ENCODE measurements at regions not wholly inside any gene's neighbourhood (a gene's known extent, or its start where the extent isn't known, plus 50 kb on each side); places are given as distances from the start of the nearest gene placed in this dataset.
A peak's percentile ranks its signal among the peaks of the same experiment; 100 is the strongest.

DNA sequence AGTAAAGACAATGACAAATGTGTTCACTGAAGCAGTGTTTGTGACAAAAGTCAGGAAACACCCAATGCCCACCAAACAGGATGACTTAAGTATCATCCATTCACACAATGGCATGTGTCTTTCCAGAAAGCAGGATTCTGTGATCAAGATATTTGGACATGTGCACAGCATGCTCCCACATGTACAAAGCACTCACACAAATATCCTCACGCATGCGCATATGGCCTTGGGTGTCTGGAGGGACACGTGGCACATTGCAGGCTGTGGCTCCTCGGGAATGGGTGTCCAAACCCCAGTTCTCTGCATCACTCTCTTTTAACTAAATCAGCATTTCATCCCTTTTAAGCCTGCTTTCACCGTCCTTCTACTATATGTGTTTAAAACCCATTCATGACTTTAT is 130.5 kb downstream of the KLF13 start:
- Histone ChIP-seq H3K36me3 (ENCODE audit: low read depth) (no peaks in the 10 kb centered on the region), H3K4me3 (peak overlapping the region; percentile 34; the same call in 1 of the 2 replicates), H3K79me2 (ENCODE audit: insufficient read depth) (no peaks in the 10 kb centered on the region), H3K9me2 (ENCODE audit: insufficient read depth) (no peaks in the 10 kb centered on the region), H2AFZ (peak overlapping the region; percentile 53), H3K4me1 (ENCODE audit: insufficient read depth) (peaks cover 26% of the 10 kb centered on the region), H3K9ac (peak overlapping the region; percentile 72), H4K20me1 (ENCODE audit: insufficient read depth) (no peaks in the 10 kb centered on the region), H3K4me2 (ENCODE audit: unreplicated experiment) (peak overlapping the region; percentile 55), H3K27ac (peak overlapping the region; percentile 89), H3K27me3 (replicated peaks; ENCODE audit: insufficient read depth) (no peaks in the 10 kb centered on the region), H3F3A (ENCODE audit: insufficient read depth) (peaks cover 16% of the 10 kb centered on the region), H3K9me3 (ENCODE audit: low read depth) (no peaks in the 10 kb centered on the region)
- in situ Hi-C loops (cut with MboI), result no loop called here
- 2 to 4% methylated on average over 5 of the region's 5 CpGs for WGBS, 2 experiments (ENCODE audit: low coverage in 1 of 2, low lambda C conversion rate in 2 of 2, missing lambda C conversion rate in 2 of 2)
- peak; percentile 91 for DNase-seq
- TF ChIP-seq EZH2 (IDR thresholded peaks at IDR 0.05; ENCODE audit: insufficient read depth, poor library complexity, severe bottlenecking), result no peak
- no peak for TF ChIP-seq EZH2phosphoT487 (IDR thresholded peaks at IDR 0.05; ENCODE audit: insufficient read depth, low read depth)

GRCh38 chr15:31457631-31458526 is 131.2 kb downstream of the KLF13 start:
- TF ChIP-seq EZH2phosphoT487 (IDR thresholded peaks at IDR 0.05; ENCODE audit: insufficient read depth, low read depth), result no peak
- TF ChIP-seq EZH2 (IDR thresholded peaks at IDR 0.05; ENCODE audit: insufficient read depth, poor library complexity, severe bottlenecking), result no peak
- Histone ChIP-seq H2AFZ (peak overlapping the region; percentile 53), H3F3A (ENCODE audit: insufficient read depth) (peaks cover 16% of the 10 kb centered on the region), H3K4me1 (ENCODE audit: insufficient read depth) (peaks cover 26% of the 10 kb centered on the region), H3K36me3 (ENCODE audit: low read depth) (no peaks in the 10 kb centered on the region), H4K20me1 (ENCODE audit: insufficient read depth) (no peaks in the 10 kb centered on the region), H3K4me2 (ENCODE audit: unreplicated experiment) (peak overlapping the region; percentile 55), H3K4me3 (peak overlapping the region; percentile 34; the same call in 1 of the 2 replicates), H3K9me2 (ENCODE audit: insufficient read depth) (no peaks in the 10 kb centered on the region), H3K27me3 (replicated peaks; ENCODE audit: insufficient read depth) (no peaks in the 10 kb centered on the region), H3K9me3 (ENCODE audit: low read depth) (no peaks in the 10 kb centered on the region), H3K9ac (peak overlapping the region; percentile 72), H3K79me2 (ENCODE audit: insufficient read depth) (no peaks in the 10 kb centered on the region), H3K27ac (peak overlapping the region; percentile 89)
- 45 to 52% methylated on average over 11 of the region's 11 CpGs for WGBS, 2 experiments (ENCODE audit: low coverage in 1 of 2, low lambda C conversion rate in 2 of 2, missing lambda C conversion rate in 2 of 2)
- DNase-seq, result peak; percentile 95
- in situ Hi-C loops (cut with MboI), result no loop called here

- H3K27me3 ChIP-seq (replicated peaks; ENCODE audit: insufficient read depth), result no peaks in the 10 kb centered on the region
- no peaks in the 10 kb centered on the region for H3K9me2 ChIP-seq (ENCODE audit: insufficient read depth)
- peak; percentile 36 for DNase-seq
- 61 to 69% methylated on average over 9 of the region's 9 CpGs for WGBS, 2 experiments (ENCODE audit: low coverage in 1 of 2, low lambda C conversion rate in 2 of 2, missing lambda C conversion rate in 2 of 2)
- peaks cover 16% of the 10 kb centered on the region for H3F3A ChIP-seq (ENCODE audit: insufficient read depth)
- H3K36me3 ChIP-seq (ENCODE audit: low read depth), result no peaks in the 10 kb centered on the region
- H3K79me2 ChIP-seq (ENCODE audit: insufficient read depth), result no peaks in the 10 kb centered on the region
- in situ Hi-C loops (cut with MboI), result no loop called here
- no peaks in the 10 kb centered on the region for H3K9me3 ChIP-seq (ENCODE audit: low read depth)
- TF ChIP-seq EZH2 (IDR thresholded peaks at IDR 0.05; ENCODE audit: insufficient read depth, poor library complexity, severe bottlenecking) (no peak), EZH2phosphoT487 (IDR thresholded peaks at IDR 0.05; ENCODE audit: insufficient read depth, low read depth) (no peak)
- H3K9ac ChIP-seq, result no peak overlapping the region
- no peak overlapping the region for H3K4me3 ChIP-seq
- peaks cover 26% of the 10 kb centered on the region for H3K4me1 ChIP-seq (ENCODE audit: insufficient read depth)
- no peak overlapping the region for H3K4me2 ChIP-seq (ENCODE audit: unreplicated experiment)
- H3K27ac ChIP-seq, result no peak overlapping the region
- H2AFZ ChIP-seq, result no peak overlapping the region
- no peaks in the 10 kb centered on the region for H4K20me1 ChIP-seq (ENCODE audit: insufficient read depth)
Observed at GRCh38 chr15:31458596-31459399, 132.2 kb downstream of the KLF13 start.

- in situ Hi-C loops (cut with MboI), result no loop called here
- no peak overlapping the region for H3K4me3 ChIP-seq
- H2AFZ ChIP-seq, result no peak overlapping the region
- H3K27ac ChIP-seq, result no peak overlapping the region
- 100% methylated on average over 1 of the region's 1 CpG for WGBS, 2 experiments (ENCODE audit: low coverage in 1 of 2, low lambda C conversion rate in 2 of 2, missing lambda C conversion rate in 2 of 2)
- peaks cover 26% of the 10 kb centered on the region for H3K4me1 ChIP-seq (ENCODE audit: insufficient read depth)
- no peaks in the 10 kb centered on the region for H3K36me3 ChIP-seq (ENCODE audit: low read depth)
- no peaks in the 10 kb centered on the region for H3K9me3 ChIP-seq (ENCODE audit: low read depth)
- DNase-seq, result no peak
- H3K4me2 ChIP-seq (ENCODE audit: unreplicated experiment), result no peak overlapping the region
- no peak for TF ChIP-seq EZH2 (IDR thresholded peaks at IDR 0.05; ENCODE audit: insufficient read depth, poor library complexity, severe bottlenecking)
- TF ChIP-seq EZH2phosphoT487 (IDR thresholded peaks at IDR 0.05; ENCODE audit: insufficient read depth, low read depth), result no peak
- H3K9ac ChIP-seq, result no peak overlapping the region
- H4K20me1 ChIP-seq (ENCODE audit: insufficient read depth), result no peaks in the 10 kb centered on the region
- peaks cover 16% of the 10 kb centered on the region for H3F3A ChIP-seq (ENCODE audit: insufficient read depth)
- H3K9me2 ChIP-seq (ENCODE audit: insufficient read depth), result no peaks in the 10 kb centered on the region
- no peaks in the 10 kb centered on the region for H3K79me2 ChIP-seq (ENCODE audit: insufficient read depth)
- no peaks in the 10 kb centered on the region for H3K27me3 ChIP-seq (replicated peaks; ENCODE audit: insufficient read depth)
Observed at GRCh38 chr15:31459400-31459748, 132.7 kb downstream of the KLF13 start.

Data from GM23248 (cell line).